ENCODE measurements at regions not wholly inside any gene's neighbourhood (a gene's known extent, or its start where the extent isn't known, plus 50 kb on each side); places are given as distances from the start of the nearest gene placed in this dataset.
A peak's percentile ranks its signal among the peaks of the same experiment; 100 is the strongest.
"Not testable (repeated sequence)": the region's sequence is repeated elsewhere in the genome, so short reads cannot be mapped to it uniquely, and the experiment has no call there.

- in situ Hi-C loops (cut with MboI; ENCODE audit: low pct_unique_long_range_greater_than_20kb, low sequenced_read_pairs) = loop anchor here (25.0 kb wide), 1 partner anchor 218 kb away; no protein-coding TSS in a partner anchor
- DNase-seq = peak; percentile 85
Observed at GRCh38 chrX:120755066-120755846, 120.4 kb downstream of the CT47B1 start.

DNA sequence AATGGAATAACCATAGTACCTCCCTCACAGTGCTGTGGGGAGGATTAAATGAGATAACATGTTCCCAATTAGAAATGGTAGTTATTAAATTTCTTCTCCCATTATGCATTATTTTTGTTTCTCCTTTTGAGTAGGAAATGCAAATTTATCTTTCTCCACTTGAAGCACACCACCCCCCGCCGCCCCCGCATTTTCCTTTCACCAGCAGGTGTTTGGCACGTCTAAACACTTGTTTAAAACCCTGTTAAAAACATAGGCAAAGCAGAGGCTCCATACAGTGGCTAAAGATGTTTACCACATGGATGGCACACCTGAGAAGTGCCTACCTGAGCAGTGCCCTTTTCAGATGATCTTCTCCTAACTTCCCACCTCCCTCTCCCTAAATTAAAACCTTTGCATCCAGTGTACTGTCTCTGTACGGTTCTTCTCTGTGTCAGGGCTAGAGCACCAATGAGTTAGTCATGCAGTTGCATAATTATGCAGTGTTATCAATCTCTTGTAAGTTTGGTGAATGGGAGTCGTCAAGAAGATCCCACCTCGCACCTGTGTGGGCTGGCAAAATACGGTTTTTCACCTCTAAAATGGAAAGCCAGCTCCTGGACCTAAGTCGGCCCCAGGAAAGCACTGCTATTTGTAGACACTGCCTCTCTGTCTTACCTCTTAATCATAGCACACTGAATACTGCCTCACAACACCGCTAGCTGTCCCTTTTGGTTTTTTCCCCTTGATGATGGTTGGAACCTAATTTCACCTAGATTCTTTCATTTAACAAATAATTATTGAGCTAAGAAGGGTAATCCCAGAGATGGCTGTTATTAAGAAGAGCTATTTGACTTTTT lies 122.0 kb downstream of the CT47B1 start:
- no peak for DNase-seq
- in situ Hi-C loops (cut with MboI; ENCODE audit: low pct_unique_long_range_greater_than_20kb, low sequenced_read_pairs) = loop anchor here (25.0 kb wide), 1 partner anchor 216 kb away; no protein-coding TSS in a partner anchor

DNA sequence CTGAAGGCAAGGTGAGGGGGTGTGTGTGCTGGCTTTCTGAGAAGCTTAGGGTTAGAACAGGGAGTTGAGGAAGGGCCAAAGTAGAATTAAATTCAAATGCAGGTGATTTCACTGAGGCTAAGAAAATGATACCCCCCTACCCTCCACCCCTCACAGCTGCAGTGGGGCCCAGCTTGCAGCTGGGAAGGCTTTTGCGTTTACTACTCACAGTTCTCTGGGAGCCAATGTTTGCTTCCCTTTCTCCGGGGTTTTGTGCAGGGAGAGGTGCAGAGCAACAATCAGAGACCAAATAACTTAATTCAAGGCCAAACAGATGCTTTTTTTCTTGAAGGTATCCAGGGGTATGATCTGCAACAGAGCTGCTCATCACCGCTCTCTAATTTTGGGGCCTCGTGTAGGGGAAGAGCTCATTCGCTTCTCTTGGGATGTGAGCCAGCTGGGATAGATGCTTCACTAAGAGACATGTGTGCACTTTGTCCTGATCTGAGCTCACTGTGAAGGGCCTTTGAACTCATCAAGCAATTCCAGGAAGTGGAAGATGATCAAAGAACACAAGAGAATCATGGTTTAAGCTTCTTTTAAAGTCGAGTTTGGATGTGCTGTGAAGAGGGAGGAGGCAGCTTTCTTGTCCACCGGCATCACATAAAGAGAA lies 122.7 kb upstream of the C1GALT1C1 start:
- in situ Hi-C loops (cut with MboI; ENCODE audit: low pct_unique_long_range_greater_than_20kb, low sequenced_read_pairs) = loop anchor here (25.0 kb wide), 1 partner anchor 215 kb away; no protein-coding TSS in a partner anchor
- no peak for DNase-seq

GRCh38 chrX:120751683-120752082 lies 121.8 kb upstream of the C1GALT1C1 start:
- in situ Hi-C loops (cut with MboI; ENCODE audit: low pct_unique_long_range_greater_than_20kb, low sequenced_read_pairs) = loop anchor here (25.0 kb wide), 1 partner anchor 214 kb away; no protein-coding TSS in a partner anchor
- DNase-seq = no peak

DNA sequence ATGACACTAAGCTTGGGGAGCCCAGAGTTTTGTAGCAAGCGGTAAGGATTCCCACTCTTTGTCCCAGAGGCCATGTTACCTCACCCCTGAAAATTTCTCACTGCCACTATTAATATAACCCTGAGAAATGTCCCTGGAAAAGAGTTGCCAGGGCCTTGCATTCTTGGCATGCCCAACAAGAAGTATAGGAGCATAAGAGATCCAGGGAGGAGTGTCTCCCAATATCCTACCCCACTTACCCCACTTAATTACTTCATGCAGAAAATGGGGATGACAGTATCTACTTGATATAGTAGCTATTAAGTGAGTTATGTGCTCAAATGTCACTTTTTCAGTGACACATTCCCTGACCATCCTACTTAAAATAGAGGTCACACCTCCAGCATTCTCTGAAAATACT lies 120.5 kb upstream of the C1GALT1C1 start:
- in situ Hi-C loops (cut with MboI; ENCODE audit: low pct_unique_long_range_greater_than_20kb, low sequenced_read_pairs) = loop anchor here (25.0 kb wide), 1 partner anchor 213 kb away; no protein-coding TSS in a partner anchor
- DNase-seq = no peak

DNA sequence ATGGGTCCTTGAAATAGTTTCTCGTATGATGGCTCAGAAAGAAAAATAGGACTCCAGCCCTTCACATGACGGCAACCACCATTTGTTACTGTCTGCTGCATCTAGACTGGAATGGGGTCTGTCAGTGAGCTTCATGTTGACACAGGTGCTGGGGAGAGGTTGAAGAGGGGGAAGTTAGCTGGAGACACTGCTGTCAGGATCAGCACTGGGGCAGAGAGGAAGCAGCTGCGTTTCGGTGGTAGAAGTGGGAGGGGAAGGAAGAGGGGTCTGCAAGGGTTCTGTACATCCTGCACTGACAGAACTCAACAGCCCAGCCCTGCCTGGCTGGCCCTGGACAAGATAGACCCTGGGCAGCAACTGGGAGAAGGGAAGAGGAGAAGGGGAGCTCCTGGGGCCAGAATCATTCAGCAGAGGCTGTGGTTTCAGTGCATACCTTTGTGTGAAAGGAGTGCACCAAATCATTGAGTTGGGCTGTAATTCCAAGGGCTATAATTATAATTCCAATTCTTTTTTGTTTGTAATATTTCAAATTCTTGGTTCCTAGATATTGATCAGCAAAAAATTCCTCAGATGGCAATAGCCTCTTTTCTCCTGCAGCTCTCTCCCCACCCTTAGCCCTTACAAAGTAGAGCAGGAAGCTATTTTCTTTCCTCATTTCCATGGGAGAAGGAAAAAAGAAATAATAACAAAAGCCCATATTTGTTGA lies 119.4 kb upstream of the C1GALT1C1 start:
- peak; percentile 95 for DNase-seq
- in situ Hi-C loops (cut with MboI; ENCODE audit: low pct_unique_long_range_greater_than_20kb, low sequenced_read_pairs) = no loop called here

DNA sequence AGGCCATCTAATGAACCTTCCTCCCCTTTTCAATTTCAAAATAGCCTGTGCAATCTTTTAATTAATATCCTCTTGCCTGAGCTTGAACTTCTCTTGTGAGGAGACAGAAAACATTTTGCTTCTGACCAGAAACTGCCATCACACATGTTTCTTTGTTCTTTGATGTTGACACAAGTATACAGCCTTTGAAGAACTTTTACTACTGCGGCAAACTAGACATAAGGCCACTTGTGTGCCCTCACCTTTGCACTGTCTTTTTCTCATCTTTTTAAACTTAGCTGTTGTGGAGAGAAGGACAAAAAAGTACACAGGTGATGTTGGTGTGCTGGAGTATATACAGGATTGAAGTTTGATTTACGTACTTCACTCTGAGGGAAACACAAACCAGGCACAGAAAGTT lies 116.3 kb upstream of the C1GALT1C1 start:
- DNase-seq = no peak
- in situ Hi-C loops (cut with MboI; ENCODE audit: low pct_unique_long_range_greater_than_20kb, low sequenced_read_pairs) = no loop called here

- DNase-seq = no peak
- in situ Hi-C loops (cut with MboI; ENCODE audit: low pct_unique_long_range_greater_than_20kb, low sequenced_read_pairs) = no loop called here
Observed at GRCh38 chrX:120742946-120743665, 113.3 kb upstream of the C1GALT1C1 start.

DNA sequence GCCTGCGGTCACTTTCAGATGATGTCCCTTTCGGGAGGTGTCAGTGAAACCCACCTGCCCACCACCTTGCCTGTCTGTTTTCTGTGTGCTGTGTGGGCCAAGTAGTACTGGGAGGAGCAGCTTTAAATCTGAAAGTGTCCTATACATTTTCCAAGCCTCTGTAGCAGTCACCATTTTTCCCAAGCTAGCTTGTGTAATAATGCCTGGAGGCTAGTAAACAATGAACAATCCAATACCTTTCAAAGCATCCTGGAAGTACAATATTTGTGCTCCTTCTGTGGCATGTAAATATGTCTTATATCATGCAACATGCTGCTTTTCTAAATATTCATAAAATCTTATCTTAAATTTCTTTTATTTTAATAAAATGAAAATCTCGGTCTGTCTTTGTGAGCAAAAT lies 111.6 kb upstream of the C1GALT1C1 start:
- in situ Hi-C loops (cut with MboI; ENCODE audit: low pct_unique_long_range_greater_than_20kb, low sequenced_read_pairs) = no loop called here
- DNase-seq = no peak

- no peak for DNase-seq
- in situ Hi-C loops (cut with MboI; ENCODE audit: low pct_unique_long_range_greater_than_20kb, low sequenced_read_pairs) = no loop called here
Observed at GRCh38 chrX:120740072-120740471, 110.2 kb upstream of the C1GALT1C1 start.

- in situ Hi-C loops (cut with MboI; ENCODE audit: low pct_unique_long_range_greater_than_20kb, low sequenced_read_pairs) = no loop called here
- no peak for DNase-seq
Observed at GRCh38 chrX:120739300-120739699, 109.4 kb upstream of the C1GALT1C1 start.

GRCh38 chrX:120736989-120737388 lies 107.1 kb upstream of the C1GALT1C1 start:
- DNase-seq = no peak
- in situ Hi-C loops (cut with MboI; ENCODE audit: low pct_unique_long_range_greater_than_20kb, low sequenced_read_pairs) = no loop called here

DNA sequence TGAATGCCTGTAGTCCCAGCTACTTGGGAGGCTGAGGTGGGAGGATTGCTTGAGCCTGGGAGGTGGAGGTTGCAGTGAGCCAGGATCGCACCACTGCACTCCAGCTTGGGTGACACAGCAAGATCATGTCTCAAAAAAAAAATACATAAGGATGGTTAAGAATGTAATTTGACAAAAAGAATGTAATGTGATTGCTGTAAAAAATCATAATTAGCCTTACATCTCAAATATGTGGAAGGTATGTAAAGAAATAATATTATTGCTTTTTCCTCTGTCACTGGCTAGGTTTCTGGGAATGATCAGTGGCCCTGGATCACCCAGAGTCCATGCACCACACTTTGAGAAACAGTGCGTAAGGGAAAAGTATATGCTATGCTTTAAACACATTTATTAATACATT lies 106.1 kb upstream of the C1GALT1C1 start:
- in situ Hi-C loops (cut with MboI; ENCODE audit: low pct_unique_long_range_greater_than_20kb, low sequenced_read_pairs) = no loop called here
- DNase-seq = no peak

DNA sequence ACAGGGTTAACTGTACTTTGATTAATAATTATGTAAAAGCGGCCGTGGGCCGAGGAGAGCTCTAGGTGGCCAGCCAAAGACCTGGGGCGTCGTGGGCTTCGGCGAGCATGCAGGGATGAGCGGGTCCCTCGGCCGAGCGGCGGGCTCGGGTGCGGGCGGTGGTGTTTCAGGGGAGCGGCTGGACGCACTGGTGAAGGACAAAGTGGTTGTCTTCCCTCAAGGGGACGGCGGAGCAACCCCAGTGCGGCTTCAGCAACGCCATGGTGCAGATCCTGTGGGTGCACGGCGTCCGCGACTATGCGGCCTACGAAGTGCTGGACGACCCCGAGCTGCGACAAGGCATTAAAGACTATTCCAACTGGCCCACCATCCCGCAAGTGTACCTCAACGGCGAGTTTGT lies 103.0 kb upstream of the C1GALT1C1 start:
- DNase-seq = no peak
- in situ Hi-C loops (cut with MboI; ENCODE audit: low pct_unique_long_range_greater_than_20kb, low sequenced_read_pairs) = no loop called here

GRCh38 chrX:120732461-120732860 lies 102.6 kb upstream of the C1GALT1C1 start:
- in situ Hi-C loops (cut with MboI; ENCODE audit: low pct_unique_long_range_greater_than_20kb, low sequenced_read_pairs) = no loop called here
- DNase-seq = no peak

DNA sequence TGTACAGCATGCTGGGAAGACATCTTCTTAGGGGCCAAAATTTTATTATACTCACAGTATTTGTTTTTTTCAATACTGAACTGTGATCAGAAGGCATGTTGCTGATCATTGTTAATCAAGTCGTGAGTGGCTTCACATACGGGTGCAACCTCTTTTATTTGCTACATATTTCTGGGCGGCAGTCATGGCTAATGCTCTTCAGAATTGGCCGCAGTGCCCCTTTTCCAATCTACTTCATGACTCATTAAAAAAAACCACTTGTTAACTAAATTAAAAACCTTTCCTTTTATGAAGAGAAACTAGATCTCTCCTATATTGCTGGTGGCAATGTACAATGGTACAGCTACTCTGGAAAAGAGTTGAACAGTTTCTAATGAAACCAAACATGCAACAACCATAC lies 101.5 kb upstream of the C1GALT1C1 start:
- in situ Hi-C loops (cut with MboI; ENCODE audit: low pct_unique_long_range_greater_than_20kb, low sequenced_read_pairs) = no loop called here
- DNase-seq = no peak

GRCh38 chrX:120729506-120730255 lies 99.8 kb upstream of the C1GALT1C1 start:
- in situ Hi-C loops (cut with MboI; ENCODE audit: low pct_unique_long_range_greater_than_20kb, low sequenced_read_pairs); DNase-seq: not testable (repeated sequence)

DNA sequence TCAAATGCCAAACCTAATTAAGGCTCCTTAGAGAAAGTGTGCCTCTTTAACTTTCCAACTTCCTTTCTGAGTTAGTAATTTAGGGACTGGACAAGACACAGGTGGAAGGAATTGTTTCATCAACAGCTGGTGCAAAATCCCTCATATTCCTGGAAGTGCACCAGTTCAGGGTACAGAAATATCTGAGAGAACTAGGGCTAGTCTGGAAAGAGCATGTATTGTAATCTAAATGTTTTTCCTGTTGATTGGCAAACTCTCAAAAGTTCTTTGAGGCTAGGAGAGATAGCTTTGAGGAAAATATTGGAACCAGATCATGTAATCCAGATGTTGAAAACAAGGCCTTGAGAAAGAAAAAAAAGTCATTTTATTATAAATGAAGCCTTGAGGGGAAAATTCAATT lies 98.1 kb upstream of the C1GALT1C1 start:
- in situ Hi-C loops (cut with MboI; ENCODE audit: low pct_unique_long_range_greater_than_20kb, low sequenced_read_pairs) = no loop called here
- DNase-seq = no peak

Measured in KBM-7 (cell line).